Kidney tubule cell (primary cell): ENCODE measurements at regions not wholly inside any gene's neighbourhood (a gene's known extent, or its start where the extent isn't known, plus 50 kb on each side); places are given as distances from the start of the nearest gene placed in this dataset.
A peak's percentile ranks its signal among the peaks of the same experiment; 100 is the strongest.

Experiments used
- DNase-seq: peaks from one replicate; pipeline ENCODE4 v3.0.0-alpha.2; 2018; ENCODE audit warnings: low spot score

DNA sequence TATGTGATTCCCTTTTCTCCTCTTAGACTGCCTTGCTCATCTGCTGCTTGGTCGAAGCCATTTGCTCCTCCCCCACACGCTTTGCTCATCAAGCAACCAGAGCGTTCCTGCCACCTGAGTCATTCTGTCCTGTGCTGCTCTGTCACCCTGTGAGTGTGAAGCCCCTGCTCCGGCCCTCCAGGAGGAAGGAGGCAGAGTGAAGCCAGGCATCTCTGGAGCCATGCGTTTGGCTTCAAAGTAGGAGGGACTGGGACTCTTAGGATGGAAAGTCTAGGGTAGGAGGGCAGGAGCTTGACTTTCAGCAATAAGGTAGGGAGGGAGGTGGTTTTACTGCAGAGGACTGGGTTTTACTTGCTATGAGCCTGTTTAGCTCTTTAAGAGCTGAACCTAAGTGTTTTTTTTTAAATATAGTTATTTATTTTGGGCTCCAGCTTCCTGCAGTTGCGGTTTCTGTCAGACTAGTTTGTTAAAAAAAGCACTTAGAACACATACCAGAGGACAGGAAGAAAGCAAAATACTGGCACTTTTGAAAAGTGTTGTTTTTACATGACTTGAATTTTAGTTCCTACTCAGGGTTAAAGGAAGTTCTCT, 63.6 kb downstream of the SPINK2 start:
- DNase-seq: peak; percentile 95

GRCh38 chr4:56757261-56757746, 64.2 kb downstream of the SPINK2 start:
- DNase-seq: peak; percentile 72

DNA sequence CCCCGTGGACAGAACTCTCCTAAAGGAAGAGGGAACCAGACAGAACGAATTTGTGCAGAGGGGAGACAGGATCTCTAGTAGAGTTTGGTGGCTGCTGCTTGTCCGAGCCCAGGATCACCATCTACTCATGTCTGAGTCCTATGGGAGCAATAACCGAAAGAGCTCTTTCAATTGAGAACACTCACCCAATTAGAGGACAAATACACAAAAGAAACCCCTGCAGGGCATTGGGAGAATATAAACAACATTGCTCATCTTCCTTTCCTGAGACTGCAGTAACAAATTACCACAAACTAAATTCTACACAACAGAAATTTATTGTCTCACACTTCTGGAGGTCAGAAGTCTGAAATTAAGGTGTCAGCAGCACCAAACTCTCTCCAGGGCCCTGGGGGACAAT, 65.6 kb downstream of the SPINK2 start:
- no peak for DNase-seq

GRCh38 chr4:56752985-56753384, 68.5 kb downstream of the SPINK2 start:
- no peak for DNase-seq

- no peak for DNase-seq
These were observed 69.1 kb upstream of the HOPX start for GRCh38 chr4:56750231-56750630.

DNA sequence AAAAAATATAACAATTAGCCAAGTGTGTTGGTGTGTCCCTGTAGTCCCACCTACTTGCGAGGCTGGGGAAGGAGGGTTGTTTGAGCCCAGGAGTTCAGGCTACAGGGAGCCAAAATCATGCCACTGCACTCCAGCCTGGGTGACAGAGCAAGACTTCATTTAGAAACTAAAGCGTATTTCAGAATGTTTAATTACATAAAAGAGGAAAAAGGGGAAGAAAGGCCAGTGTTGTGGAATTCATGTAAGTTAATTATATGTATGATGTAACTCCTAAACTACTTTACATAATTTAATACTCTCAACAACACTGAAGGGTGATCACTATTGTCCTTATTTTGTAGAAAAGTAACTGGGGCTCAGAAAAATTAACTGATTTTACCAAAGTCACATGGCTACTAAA, 67.2 kb upstream of the HOPX start:
- no peak for DNase-seq

- no peak for DNase-seq
These were observed 65.5 kb upstream of the HOPX start for GRCh38 chr4:56746639-56747038.

DNA sequence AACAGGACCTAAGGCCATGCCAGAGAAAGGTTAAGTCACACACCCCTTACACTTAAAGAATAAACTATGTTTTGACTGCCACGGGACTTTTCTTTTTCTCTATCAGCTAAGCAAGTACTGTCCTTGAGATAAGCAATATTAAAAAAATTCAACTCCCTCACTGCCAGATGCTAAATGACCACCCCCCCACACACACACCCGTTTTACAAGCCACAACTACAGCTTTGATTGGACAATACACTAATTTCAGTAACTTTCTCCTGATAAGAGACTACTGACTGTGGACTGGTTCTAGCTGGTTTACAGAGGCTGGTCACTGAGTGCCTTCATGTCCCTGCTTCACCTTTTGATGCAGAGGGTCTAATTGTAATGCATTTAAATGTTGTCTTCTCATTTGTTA, 63.9 kb upstream of the HOPX start:
- no peak for DNase-seq

DNA sequence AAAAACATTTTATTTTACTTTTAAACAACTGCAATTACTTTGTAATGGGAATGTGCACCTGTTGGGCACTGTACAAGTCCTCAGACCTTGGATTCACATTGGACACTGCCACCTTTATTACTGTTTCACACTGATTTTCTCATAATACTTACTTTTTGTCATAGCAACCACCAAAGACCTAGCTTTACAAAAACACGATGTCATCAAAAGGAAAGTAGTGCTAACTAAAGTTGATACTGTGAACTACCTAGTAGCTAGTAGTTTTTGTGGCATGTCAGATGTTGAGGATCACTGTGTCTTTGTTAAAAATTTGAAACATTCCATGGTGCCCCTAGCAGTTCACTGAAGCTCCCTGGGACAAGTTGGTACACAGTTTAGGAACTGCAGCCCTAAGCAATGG, 62.9 kb upstream of the HOPX start:
- no peak for DNase-seq

DNA sequence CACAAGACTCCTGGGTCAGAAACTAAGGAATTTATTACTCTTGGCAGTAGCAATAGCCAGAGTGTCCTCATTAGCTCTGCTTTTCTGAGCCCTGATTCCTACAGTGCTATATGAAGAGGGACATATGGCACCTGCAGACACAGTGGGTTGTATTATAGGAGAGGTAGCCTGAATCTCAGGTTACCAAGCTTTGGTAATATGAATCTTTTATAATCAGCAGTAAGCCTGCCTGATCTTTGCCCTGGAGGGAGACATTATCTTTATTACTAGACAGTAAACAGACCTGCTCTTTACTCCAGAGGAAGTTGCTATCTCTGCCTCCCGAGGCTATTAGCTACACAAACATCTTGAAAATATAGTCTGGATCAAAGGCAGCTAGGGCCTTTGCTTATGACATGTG, 62.5 kb upstream of the HOPX start:
- no peak for DNase-seq

GRCh38 chr4:56742080-56742871, 61.2 kb upstream of the HOPX start:
- peak; percentile 80 for DNase-seq

- DNase-seq: no peak
These were observed 60.5 kb upstream of the HOPX start for GRCh38 chr4:56741595-56741994.

GRCh38 chr4:56739066-56739777, 58.1 kb upstream of the HOPX start:
- DNase-seq: no peak

DNA sequence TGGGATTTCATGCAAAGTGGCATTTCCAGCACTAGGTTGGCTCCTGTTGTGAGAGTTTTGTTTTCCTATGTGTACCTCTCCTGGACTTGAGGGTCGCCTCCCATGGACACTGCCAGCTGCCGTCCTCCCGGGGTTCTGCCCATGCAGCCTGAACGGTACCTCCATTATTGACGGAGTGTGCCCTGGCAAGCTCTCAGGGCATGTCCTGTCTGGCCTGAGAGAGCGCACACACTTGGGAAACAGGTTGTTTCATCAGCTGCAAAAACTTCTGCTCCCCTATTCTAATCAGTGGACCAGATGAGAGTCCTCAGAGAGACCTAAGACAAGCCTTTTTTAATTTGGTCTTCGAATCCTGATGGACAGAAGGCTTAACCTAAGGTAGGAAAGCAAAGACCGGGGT, 56.6 kb upstream of the HOPX start:
- no peak for DNase-seq

DNA sequence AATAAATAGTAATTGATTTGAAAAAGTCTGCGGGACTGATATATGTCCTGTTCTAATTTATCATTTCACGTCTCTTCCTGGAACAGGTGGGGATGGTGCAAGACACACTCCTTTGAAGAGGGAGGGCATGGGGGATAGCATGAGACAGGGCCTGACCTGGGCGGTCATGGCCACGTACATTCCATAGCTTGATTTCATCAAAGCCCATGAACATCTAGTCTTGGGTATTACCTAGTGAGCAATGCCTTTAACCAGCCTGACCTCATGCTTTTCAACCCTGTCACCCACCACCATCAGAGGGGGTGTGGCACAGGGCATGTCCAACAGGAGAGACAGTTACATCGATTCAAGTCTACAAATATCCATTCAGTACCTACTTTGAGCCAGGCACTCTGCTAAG, 52.3 kb upstream of the HOPX start:
- DNase-seq: no peak

DNA sequence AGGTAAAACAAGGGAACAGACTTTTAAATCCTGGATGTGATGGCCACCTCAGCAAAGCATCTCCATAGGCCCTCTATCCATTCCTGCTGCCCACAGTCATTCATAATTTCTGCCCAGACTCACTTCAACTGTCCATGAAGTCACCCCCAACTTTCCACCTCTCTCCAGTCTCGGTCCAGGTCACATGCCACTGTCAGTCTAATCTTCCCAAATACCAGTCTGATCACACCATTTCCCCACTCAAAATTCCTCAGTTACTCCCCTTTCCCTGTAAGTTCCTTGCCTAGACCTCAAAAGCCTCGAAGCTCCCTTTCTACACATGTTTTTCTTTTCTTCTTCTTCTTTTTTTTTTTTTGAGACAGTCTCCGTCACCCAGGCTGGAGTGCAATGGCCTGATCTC, 51.2 kb upstream of the HOPX start:
- no peak for DNase-seq

- no peak for DNase-seq
These were observed 50.8 kb upstream of the HOPX start for GRCh38 chr4:56731857-56732256.
